GM12801 (cell line): ENCODE measurements at regions not wholly inside any gene's neighbourhood (a gene's known extent, or its start where the extent isn't known, plus 50 kb on each side); places are given as distances from the start of the nearest gene placed in this dataset.

Experiments used
- TF ChIP-seq, protein P1 (sequence below): IDR thresholded peaks from one replicate; pipeline ENCODE4 v1.5.1; 2011; ENCODE audit warnings: control low read depth; ENCODE audit not compliant: insufficient read length; ENCODE audit errors: extremely low read depth

- TF ChIP-seq, protein P1, sequence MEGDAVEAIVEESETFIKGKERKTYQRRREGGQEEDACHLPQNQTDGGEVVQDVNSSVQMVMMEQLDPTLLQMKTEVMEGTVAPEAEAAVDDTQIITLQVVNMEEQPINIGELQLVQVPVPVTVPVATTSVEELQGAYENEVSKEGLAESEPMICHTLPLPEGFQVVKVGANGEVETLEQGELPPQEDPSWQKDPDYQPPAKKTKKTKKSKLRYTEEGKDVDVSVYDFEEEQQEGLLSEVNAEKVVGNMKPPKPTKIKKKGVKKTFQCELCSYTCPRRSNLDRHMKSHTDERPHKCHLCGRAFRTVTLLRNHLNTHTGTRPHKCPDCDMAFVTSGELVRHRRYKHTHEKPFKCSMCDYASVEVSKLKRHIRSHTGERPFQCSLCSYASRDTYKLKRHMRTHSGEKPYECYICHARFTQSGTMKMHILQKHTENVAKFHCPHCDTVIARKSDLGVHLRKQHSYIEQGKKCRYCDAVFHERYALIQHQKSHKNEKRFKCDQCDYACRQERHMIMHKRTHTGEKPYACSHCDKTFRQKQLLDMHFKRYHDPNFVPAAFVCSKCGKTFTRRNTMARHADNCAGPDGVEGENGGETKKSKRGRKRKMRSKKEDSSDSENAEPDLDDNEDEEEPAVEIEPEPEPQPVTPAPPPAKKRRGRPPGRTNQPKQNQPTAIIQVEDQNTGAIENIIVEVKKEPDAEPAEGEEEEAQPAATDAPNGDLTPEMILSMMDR: no peak
Observed at GRCh38 chr4:181536196-181536746, 706.9 kb upstream of the TENM3 start.

DNA sequence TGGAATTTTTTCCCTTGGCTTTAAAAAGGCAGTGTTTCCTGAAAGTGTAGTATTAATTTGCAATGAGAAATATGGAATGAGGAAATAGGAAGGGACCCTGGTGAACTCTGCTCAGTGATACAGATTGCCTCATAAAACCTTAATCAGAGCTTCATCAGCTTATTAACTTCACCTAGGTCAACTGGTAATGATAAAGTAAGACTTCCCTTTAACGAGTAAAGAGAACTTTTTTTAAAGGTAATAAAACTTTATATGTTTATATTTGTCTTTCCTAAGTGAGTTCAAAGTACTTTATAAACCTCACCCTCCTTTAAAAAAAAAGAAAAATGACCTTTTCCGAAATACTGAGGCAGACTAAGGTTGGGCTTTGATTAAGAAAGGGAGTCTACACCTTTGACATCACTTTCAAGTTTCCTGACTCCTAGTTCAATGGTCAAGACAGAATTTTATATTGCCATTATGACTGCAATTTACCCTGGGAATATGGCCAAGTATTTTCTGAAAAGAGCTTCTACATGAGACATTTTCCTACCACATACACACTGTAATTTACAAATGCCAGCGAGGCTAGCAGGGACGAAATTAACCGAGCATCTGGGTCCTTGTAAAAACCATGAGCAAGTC is 706.3 kb upstream of the TENM3 start:
- TF ChIP-seq, protein P1: no peak

- TF ChIP-seq, protein P1: no peak
Observed at GRCh38 chr4:181538431-181538830, 704.8 kb upstream of the TENM3 start.

- TF ChIP-seq, protein P1: no peak
Observed at GRCh38 chr4:181541396-181541795, 701.8 kb upstream of the TENM3 start.

DNA sequence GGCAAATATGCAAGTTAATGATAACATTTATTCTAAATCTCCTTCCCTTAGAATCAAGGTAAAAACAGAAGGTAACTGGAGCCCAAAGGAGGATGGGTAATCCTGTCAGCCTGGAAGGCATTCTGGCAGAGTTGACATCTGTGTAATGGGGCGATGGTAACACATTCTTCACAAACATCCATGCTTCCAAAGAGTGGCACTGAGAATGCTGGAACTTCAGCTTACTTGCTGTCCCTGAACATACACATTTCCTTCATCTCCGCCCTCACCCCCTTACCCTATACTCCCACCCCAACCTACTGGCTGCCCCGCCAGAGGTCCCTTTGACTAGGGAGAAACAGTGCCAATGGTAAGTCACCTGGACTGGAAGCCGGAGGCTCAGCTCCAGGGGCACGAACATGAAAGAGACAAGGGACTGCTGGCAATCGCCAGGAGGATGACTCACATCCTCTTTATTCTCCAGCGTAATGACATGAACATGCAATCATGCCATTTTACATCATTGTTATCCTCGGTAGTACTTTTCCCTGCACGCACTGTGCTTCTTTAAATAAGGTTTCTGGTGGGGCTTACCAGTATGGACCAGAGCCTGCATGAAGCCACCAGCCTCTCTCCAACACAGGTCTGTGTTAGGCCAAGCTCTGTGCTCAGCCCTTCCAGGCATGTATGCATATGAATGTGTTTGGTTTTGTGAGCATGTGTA is 694.2 kb upstream of the TENM3 start:
- TF ChIP-seq, protein P1: no peak

- TF ChIP-seq, protein P1: no peak
Observed at GRCh38 chr4:181549576-181550188, 693.5 kb upstream of the TENM3 start.

GRCh38 chr4:181550381-181550780 is 692.8 kb upstream of the TENM3 start:
- TF ChIP-seq, protein P1: no peak
